SKM-1 (cell line): ENCODE measurements at regions not wholly inside any gene's neighbourhood (a gene's known extent, or its start where the extent isn't known, plus 50 kb on each side); places are given as distances from the start of the nearest gene placed in this dataset.
A peak's percentile ranks its signal among the peaks of the same experiment; 100 is the strongest.
"Not testable (repeated sequence)": the region's sequence is repeated elsewhere in the genome, so short reads cannot be mapped to it uniquely, and the experiment has no call there.

ENCODE experiments used
- DNase-seq: peaks from one replicate; lab custom pipeline; 2025; ENCODE audit not compliant: unreplicated experiment; lab: John Stamatoyannopoulos, UW

DNA sequence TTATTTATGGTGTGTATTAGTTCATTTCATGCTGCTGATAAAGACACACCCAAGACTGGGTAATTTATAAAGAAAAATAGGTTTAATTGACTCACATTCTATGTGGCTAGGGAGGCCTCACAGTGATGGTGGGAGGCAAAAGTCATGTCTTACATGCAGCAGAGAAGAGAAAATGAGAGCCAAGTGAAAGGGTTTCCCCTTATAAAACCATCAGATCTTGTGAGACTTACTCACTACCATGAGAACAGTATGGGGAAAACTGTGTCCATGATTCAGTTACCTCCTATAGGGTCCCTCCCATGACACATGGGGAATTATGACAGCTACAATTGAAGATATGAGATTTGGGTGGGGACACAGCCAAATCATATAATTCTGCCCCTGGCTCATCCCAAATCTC is 150.0 kb upstream of the AHI1 start:
- DNase-seq: no peak

DNA sequence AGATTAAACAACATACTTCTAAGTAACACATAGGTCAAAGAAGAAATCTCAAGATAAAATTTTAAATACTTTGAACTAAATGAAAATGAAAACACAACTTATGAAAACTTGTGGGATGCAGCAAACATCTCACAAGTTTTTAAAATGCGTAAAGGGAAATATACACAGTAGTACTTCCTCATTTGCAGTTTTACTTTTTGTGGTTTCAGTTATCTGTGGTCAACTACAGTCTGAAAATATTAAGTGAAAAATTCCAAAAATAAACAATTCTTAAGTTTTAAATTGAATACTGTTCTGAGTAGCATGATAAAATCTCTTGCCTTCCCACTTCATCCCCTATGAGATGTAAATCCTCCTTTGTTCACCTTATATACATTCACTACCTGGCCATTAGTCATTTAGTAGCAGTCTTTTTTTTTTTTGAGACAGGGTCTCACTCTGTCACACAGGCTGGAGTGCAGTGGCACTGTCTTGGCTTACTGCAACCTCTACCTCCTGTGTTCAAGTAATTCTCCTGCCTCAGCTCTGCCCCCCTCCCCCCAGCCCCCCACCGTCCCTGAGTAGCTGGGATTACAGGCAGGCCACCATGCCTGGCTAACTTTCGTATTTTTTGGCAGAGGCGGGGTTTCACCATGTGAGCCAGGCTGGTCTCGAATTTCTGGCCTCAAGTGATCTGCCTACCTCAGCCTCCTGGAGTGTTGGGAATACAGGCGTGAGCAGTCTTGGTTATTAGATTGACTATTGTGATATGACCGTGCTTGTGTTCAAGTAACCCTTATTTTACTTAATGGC is 154.6 kb upstream of the AHI1 start:
- no peak for DNase-seq

DNA sequence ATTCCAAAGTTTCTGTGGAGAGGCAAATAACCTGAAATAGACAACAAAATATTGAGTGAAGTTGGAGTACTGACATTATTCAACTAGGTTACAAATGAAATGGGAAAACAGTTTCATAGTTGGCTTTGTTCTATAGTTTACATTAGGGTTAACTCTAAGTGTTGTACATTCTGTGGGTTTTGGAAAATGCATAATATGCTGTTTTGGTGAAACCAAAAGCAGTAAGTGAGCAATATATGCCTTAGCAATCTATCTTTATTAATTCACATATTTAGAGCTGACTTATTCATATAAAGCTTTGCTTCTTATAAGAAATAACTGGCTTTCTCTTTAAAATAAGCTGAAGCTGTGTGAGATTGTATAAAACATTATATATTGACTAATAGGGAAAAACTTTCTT is 157.5 kb upstream of the AHI1 start:
- DNase-seq: no peak

DNA sequence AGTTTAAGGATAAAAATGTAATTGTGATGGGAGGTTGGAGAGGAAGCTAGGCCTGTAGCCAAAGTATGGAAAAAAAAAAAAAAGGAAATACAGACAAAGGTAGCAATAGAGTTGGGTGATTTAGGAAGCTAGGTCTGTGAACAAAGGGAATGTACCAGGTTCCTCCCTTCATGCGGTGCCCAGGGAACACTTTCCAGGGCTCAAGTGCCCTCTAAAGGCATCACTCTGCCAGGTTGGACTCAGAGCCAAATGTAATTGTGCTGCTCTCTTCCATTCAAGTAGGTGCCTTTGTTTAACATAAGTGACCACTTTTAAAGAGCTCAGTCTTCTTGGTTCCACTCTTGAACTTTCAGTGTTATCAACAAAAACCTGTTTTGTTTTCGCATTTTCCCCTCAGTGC is 159.7 kb upstream of the AHI1 start:
- DNase-seq: no peak

DNA sequence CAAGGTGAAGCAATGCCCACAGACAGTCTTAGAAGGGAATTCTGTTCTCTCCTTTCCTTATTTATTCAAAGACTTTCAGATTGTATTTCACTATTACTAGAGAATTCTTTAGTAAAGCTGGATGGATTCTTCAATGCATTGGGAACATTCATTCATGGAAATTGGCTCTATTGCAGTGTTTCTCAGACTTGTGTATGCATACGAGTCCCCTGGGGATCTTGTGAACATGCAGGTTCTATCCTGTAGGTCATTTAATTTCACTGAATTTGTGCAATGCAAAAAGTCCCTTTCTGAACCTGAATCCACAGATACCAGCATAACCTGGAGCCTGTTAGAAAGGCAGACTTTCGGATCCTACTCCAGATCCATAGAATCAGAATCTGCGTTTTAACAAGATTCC is 160.9 kb upstream of the AHI1 start:
- DNase-seq: no peak

DNA sequence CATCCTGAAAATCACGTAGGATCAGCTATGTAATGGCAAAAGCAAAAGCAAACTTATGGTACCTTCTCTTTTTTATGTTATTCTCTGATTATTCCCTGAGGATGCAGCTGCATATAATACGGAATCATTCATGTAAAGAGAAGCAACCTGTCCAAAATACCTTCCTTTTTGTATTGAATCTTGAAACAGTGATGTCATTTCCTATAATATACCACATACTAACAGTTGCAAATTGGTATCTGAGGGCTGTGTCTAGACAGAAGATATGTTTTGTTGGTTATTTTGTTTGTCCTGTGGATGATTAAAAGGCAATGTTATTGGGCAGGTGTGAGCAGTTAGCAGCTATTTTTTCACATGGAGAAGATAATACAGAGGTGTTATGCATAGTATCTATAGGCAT is 161.4 kb upstream of the AHI1 start:
- no peak for DNase-seq

DNA sequence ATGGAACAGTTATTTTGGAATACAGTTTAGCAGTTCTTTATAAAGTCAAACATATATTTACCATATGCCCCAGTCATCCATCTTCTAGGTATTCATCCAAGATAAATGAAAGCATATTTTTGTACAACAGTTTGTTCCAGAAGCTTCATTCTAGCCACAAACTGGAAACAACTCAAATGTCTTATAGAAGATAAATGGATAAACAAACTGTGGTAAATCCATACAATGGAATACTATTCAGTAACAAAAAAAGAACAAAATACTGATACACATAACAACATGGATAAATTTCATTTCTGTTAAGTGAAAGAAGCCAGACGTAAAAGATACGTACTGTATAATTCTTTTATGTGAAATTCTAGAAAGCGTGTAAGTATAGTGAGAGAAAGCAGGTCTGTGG is 167.0 kb upstream of the AHI1 start:
- DNase-seq: no peak

DNA sequence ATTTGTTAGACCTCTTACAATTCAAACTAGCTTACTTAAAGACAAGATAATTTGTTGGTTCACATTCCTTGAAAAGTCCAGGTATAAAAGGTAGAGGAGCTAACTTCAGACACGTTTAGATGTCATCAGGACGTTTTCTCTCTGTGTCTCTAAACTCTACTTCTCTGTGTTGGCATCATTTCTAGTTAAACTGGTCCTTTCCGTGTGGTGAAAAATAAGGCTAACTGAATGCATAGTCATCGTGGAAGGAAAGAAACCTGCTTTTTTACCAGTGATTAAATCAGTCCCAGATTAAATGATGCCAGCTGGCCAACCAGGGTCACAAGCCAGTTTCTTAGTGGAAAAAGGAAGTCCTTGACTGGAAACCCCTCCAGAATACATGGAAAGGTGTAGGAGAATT is 168.4 kb upstream of the AHI1 start:
- DNase-seq: no peak

DNA sequence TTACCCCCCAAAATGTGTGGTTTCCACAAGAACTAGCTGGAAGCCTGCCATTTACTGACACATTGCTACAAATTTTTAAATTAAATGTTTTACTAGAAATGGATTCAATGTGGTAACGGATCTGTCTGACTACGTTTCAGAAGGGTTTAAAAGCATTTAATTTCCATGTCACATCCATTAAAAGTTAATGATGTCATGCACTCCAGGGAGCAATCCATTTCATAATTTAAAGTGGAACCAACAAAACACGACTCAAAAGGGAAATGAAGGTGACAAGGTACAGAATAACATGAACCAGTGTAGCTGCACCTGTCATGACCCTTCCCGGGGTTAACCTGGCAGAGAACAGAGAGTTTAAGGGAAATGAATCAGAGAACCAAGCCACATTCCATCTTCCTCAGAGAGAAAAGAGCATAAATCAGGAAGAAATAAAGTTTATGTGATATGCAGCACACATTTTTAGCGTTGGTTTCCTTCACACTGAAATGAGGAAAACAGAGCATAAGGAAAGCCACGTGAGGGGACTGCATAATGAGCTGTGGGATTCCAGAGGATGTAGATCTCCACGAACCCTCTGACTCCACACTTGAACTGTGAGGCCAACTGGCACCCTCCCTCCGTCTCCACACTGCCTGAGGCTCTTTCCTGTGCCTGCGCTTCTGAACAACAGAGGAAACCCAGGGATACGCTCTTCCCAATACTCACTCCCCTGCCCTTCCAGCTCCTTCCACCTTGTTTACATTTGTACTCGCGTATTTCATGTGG is 170.3 kb upstream of the AHI1 start:
- no peak for DNase-seq

DNA sequence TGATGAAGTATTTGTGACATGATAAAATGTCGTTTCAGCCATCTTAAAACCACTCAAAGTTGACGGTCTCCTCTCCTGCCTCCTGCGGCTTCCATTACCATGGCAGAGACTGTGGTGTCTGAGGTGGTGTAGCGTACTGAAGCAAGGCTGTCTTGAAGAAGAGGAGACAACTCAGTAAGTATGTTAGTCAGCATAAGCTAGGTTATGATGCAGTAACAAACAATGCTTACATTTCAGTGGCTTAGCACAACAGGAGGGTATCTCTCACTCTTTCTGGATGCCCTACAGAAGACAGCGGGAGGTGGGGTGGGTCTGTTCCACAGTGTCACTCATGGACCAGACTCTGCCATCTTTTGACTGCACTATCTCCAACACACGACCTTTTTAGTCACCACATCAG is 174.7 kb upstream of the AHI1 start:
- no peak for DNase-seq

DNA sequence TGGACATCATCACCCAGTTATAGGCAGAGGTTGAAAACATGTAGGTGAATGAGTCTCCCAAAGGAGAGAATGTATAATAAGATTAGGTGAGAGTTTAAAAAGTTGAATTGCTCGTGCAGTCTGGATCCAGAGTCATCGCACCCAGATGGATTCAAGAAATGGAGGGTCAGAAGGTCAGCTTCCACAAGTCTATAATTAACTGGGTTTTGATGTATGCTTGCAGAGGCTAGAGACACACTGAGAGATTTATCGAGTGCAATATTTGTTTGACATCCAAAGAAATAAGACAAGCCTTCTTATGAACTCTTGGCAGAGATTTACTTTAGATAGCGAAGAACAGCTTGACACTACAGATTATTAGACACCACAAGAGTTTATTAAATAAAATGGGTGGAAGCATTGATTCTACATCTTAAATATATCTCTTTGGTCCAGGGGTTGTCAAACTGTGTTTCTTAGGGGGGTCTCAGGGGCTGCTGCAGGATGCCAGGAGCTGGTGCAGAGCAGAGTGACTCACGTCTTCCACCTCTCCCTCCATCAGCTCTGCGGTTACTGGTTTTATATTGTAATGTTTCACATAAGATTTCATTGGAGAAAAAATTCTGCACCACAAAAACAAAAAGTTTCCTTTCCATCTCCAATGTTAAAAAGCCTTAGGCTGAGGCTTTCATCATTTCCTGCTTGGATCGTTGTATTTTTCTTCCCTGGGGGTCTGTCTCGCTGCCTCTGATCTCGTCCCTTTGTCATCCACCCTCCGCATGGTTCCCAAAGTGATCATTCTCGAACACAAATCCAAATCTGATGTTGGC is 176.2 kb upstream of the AHI1 start:
- no peak for DNase-seq

DNA sequence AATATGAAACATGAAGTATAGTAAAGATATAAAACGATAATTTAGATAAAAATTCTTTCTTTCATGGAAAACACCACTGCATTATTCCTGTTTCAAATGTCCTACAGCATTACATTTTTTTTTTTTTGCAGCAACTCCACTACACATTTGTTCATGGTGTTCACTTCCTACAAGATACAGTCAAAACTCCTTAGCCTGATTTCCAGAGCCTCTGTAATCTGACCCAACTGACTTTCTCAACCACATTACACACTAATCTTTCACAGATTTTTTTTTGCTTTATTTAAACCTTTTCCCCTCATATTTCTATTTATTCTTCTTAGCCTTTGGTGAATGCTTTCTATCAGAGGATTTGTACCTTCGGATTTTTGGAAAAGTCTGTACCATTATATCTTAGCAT is 176.5 kb upstream of the PDE7B start:
- DNase-seq: no peak

DNA sequence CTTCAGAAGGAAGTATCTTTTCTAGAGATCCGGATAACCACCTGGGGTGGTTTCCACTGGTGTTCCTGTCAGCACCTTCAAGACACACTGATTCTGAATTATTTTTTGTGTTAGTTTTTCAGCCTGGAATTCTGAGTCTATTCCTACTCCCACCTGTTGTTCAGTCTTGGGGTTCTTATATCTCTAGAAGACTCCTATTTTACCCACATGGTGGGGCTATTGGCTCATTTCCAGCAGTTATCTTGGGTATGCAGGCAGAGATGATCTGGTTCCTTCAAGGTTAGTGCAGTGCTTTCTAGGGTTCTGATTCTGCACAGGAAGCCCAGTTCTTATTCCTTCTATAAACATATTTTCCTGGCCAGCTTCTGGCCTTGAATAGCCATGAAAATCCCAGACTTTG is 175.6 kb upstream of the PDE7B start:
- DNase-seq: peak; percentile 13

DNA sequence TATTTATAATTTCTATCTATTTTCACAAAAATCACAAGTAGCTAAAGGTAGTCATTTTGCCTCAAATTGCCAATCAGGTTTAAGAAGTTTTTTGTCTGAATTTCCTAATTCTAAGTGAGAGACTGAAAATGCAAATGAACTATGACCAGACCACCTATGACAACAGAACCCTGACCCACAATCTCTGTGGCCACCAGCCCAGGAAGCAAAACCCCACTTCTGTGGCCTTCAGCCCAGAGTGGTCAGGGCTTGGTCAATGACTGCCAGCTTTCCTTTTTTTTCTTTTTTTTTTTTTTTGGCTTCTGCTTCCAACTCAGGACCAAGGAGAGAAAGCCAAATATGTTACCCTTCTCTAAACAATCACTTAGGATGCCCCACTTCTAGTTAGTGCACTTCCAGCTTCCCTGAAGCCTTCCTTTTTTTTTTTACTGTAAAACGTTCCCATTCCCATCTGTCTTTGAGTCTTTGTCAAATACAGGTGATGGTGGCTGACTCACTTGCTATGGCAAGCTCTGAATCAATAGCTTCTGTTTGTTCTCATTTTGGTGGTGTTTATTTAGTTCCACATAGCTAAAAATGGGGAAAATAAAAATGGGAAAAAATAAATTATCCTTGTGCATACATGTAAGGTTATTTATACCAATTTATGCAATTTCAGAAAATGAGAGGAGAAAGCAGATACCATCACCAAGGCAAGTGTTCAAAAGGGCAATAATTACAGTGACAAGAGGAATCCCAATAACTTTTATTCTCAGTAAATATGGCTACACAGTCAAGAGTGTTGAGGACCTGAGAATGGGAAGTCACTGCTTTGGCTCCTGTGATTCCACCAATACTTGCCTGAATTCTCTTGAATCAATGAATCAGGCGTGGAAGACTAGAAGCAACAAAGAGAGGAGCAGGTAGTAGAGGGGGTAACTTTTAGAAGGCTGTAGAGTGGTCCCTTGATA is 170.3 kb upstream of the PDE7B start:
- no peak for DNase-seq

DNA sequence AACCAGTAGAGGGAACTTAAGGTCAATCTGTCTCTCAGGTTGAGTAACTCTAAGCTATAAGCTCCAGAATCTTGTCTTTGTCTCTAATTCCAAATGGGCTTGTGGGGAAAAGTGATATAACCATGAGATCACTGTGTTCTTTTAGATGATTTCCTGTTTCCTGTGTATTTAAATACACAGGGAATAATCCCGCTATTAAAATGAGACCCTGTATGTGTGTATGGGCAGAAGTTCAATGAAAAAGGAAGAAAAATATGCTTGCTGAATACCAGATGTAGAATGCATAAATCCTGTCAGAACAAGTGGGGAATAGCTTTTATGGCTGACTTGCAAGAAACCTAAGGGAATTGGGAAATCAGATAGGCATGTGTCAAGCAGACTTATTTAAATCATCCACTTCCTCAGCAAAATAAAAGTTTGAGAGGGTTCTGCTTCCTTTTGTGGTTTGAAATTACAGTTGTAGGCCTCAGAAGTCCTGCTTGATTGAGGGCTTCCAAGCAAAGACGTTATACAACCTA is 164.7 kb upstream of the PDE7B start:
- no peak for DNase-seq

DNA sequence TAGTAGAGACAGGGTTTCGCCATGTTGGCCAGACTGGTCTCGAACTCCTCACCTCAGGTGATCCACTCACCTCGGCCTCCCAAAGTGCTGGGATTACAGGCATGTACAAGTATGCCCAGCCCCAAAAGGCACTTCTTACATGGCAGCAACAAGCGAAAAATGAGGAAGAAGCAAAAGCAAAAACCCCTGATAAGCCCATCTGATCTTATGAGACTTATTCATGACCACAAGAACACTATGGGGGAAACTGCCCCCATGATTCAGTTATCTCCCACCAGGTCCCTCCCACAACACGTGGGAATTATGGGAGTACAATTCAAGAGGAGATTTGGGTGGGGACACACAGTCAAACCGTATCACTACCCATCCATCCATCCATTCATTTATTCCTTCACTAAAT is 163.0 kb upstream of the PDE7B start:
- DNase-seq: not testable (repeated sequence)

DNA sequence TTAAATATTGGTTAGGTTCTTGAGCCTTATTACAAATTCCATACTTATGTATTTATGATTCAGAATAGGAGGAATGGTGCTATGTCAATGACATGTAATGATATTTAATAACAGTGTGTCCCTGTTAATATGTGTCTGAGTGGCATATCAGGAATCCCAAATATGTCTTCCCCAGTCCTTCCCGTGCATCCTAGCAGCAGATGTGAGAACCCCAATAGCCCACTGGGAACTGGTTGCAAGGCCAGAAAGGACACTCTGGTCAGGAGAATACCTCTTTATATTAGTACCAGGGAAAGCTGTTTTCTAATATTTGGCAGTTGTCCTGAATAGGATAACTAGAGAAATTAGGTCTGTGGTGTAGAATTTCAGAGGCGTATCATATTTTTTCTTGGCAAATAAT is 159.1 kb upstream of the PDE7B start:
- no peak for DNase-seq

DNA sequence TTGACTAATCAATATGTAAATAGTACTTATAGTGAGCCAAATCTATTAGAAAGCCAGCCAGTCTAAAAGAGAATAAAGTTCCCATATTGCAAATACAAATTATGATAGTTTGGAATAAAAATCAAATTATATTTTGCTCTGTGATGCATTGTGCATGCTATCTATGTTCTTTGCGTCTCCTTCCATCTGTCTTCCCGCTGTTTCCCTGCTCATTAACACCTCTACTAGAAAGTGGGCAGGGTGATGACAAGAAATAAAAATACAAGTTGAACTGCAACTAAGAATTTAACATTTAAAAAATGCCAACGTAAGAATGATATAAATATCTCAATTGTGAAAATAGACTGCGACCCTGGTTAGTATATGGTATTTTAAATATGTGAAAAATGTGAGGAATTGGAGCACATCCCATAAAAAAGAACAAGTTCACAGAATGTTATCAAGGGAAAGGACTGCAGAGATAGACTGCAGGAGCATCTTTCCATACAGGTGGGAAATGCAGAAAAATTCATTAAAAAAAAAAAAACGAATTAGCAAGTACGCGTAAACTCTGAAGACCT is 157.6 kb upstream of the PDE7B start:
- DNase-seq: no peak

DNA sequence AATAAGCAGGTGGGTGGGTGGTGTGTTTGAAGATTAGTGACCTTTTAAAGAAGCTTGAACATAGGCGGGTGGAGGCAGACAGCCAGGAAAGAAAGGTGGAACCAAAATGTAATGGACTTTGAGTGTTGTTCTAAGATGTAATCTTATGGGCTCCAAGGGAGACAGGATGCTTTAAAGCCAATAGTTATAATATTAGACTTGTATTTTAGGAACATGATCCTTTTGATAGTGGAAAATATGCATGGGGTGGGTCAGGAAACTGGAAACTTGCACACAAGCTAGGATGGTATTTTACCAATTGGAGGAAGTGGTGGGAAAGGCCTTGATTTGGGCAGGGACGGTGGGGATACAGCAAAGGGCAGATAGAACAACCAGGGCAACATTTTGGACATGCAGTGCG is 151.8 kb upstream of the PDE7B start:
- no peak for DNase-seq

DNA sequence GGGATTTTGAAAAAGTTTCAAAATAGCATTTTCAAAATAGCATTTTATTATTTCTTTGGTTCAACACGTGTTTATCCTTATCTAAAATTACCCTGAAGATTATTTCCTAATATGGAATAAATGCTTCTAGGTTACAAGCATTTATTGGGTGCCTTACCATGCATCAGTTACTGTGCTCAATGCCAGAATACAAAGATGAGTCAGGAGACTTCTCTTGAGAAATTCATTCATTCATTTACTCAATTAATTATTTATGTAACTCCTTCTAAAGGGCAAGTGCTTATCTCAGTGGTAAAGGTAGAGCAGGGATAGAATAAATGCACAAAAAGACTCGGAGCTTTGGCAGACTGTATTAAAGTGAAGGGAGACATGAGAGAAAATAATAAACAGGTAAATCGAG is 150.1 kb upstream of the PDE7B start:
- no peak for DNase-seq
